ENCODE measurements at regions not wholly inside any gene's neighbourhood (a gene's known extent, or its start where the extent isn't known, plus 50 kb on each side); places are given as distances from the start of the nearest gene placed in this dataset.

- DNase-seq, result no peak
Measured at GRCh38 chr13:105971312-105971711, 564.1 kb downstream of the EFNB2 start.

GRCh38 chr13:105969761-105970160, 565.7 kb downstream of the EFNB2 start:
- no peak for DNase-seq

- no peak for DNase-seq
Measured at GRCh38 chr13:105965910-105966309, 569.6 kb downstream of the EFNB2 start.

GRCh38 chr13:105962080-105962479, 573.4 kb downstream of the EFNB2 start:
- DNase-seq, result no peak

GRCh38 chr13:105961438-105961837, 574.0 kb downstream of the EFNB2 start:
- DNase-seq, result no peak

- no peak for DNase-seq
Measured at GRCh38 chr13:105960326-105960725, 575.1 kb downstream of the EFNB2 start.

- DNase-seq, result no peak
Measured at GRCh38 chr13:105959876-105960275, 575.6 kb downstream of the EFNB2 start.

- no peak for DNase-seq
Measured at GRCh38 chr13:105957769-105958438, 577.6 kb downstream of the EFNB2 start.

GRCh38 chr13:105956921-105957320, 578.5 kb downstream of the EFNB2 start:
- DNase-seq, result no peak

- no peak for DNase-seq
Measured at GRCh38 chr13:105952973-105953290, 582.5 kb downstream of the EFNB2 start.

- DNase-seq, result no peak
Measured at GRCh38 chr13:105952233-105952972, 583.1 kb downstream of the EFNB2 start.

GRCh38 chr13:105948143-105948542, 587.3 kb downstream of the EFNB2 start:
- no peak for DNase-seq

- no peak for DNase-seq
Measured at GRCh38 chr13:105940882-105941281, 594.6 kb downstream of the EFNB2 start.

GRCh38 chr13:105937451-105937850, 598.0 kb downstream of the EFNB2 start:
- no peak for DNase-seq

- DNase-seq, result no peak
Measured at GRCh38 chr13:105936816-105937215, 598.6 kb downstream of the EFNB2 start.

- DNase-seq, result no peak
Measured at GRCh38 chr13:105929505-105929904, 606.0 kb downstream of the EFNB2 start.

- DNase-seq, result no peak
Measured at GRCh38 chr13:105928901-105929300, 606.6 kb downstream of the EFNB2 start.

GRCh38 chr13:105928048-105928447, 607.4 kb downstream of the EFNB2 start:
- no peak for DNase-seq

GRCh38 chr13:105925496-105925895, 610.0 kb downstream of the EFNB2 start:
- DNase-seq, result no peak

- no peak for DNase-seq
Measured at GRCh38 chr13:105921711-105922110, 613.8 kb downstream of the EFNB2 start.

GRCh38 chr13:105920370-105920769, 615.1 kb downstream of the EFNB2 start:
- DNase-seq, result no peak

GRCh38 chr13:105918842-105919741, 616.4 kb downstream of the EFNB2 start:
- DNase-seq, result no peak

- no peak for DNase-seq
Measured at GRCh38 chr13:105915146-105915850, 620.2 kb downstream of the EFNB2 start.
